ENCODE measurements at regions not wholly inside any gene's neighbourhood (a gene's known extent, or its start where the extent isn't known, plus 50 kb on each side); places are given as distances from the start of the nearest gene placed in this dataset.
"Not testable (repeated sequence)": the region's sequence is repeated elsewhere in the genome, so short reads cannot be mapped to it uniquely, and the experiment has no call there.

DNA sequence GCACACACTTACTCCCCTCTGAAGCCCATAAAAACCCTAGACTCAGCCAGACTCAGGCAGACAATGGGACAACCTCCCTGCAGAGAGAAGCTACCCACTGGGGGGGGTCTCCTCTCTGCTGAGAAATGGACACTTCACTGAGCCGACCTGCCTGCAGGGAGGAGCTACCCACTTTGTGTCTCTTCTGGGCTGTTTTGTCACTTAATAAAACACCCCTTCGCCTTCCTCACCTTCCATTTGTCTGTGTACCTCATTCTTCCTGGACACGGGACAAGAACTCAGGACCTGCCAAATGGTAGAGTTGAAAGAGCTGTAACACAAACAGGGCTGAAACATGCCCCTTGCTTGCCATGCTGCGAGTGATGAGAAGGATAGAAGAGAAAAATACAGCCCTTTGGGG lies 151.7 kb upstream of the HDDC2 start:
- TF ChIP-seq EZH2phosphoT487 (IDR thresholded peaks at IDR 0.05; ENCODE audit: borderline replicate concordance), result no peak
- TF ChIP-seq, protein P1, sequence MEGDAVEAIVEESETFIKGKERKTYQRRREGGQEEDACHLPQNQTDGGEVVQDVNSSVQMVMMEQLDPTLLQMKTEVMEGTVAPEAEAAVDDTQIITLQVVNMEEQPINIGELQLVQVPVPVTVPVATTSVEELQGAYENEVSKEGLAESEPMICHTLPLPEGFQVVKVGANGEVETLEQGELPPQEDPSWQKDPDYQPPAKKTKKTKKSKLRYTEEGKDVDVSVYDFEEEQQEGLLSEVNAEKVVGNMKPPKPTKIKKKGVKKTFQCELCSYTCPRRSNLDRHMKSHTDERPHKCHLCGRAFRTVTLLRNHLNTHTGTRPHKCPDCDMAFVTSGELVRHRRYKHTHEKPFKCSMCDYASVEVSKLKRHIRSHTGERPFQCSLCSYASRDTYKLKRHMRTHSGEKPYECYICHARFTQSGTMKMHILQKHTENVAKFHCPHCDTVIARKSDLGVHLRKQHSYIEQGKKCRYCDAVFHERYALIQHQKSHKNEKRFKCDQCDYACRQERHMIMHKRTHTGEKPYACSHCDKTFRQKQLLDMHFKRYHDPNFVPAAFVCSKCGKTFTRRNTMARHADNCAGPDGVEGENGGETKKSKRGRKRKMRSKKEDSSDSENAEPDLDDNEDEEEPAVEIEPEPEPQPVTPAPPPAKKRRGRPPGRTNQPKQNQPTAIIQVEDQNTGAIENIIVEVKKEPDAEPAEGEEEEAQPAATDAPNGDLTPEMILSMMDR (conservative IDR thresholded peaks at IDR 0.05; ENCODE audit: low read length), result no peak
- no peak overlapping the region for H3K9ac ChIP-seq (ENCODE audit: low read depth, low read length, poor library complexity, severe bottlenecking)
- peaks cover 19% of the 10 kb centered on the region; the same call in 1 of the 2 replicates for H3K9me3 ChIP-seq (ENCODE audit: insufficient read depth, low read depth, low read length)
- no peaks in the 10 kb centered on the region for H3K79me2 ChIP-seq (ENCODE audit: insufficient read depth, low read length)
- no peak overlapping the region for H3K4me2 ChIP-seq (ENCODE audit: low read depth, low read length, poor library complexity, severe bottlenecking)
- H3K9me2 ChIP-seq (replicated peaks; ENCODE audit: low read depth, low read length), result no peaks in the 10 kb centered on the region
- H3K4me1 ChIP-seq (ENCODE audit: insufficient read depth, low read length, poor library complexity, severe bottlenecking), result peaks cover 9% of the 10 kb centered on the region
- no peaks in the 10 kb centered on the region for H3K36me3 ChIP-seq (ENCODE audit: insufficient read depth, low read length)
- H3F3A ChIP-seq (ENCODE audit: low read depth), result no peaks in the 10 kb centered on the region
- H3K27me3 ChIP-seq (ENCODE audit: insufficient read depth, low read length, poor library complexity, severe bottlenecking), result no peaks in the 10 kb centered on the region
- H2AFZ ChIP-seq (ENCODE audit: low read length), result no peak overlapping the region
- H3K4me3 ChIP-seq (ENCODE audit: low read length, poor library complexity, severe bottlenecking), result no peak overlapping the region
- H4K20me1 ChIP-seq (ENCODE audit: insufficient read depth, low read length, poor library complexity, severe bottlenecking), result no peaks in the 10 kb centered on the region

DNA sequence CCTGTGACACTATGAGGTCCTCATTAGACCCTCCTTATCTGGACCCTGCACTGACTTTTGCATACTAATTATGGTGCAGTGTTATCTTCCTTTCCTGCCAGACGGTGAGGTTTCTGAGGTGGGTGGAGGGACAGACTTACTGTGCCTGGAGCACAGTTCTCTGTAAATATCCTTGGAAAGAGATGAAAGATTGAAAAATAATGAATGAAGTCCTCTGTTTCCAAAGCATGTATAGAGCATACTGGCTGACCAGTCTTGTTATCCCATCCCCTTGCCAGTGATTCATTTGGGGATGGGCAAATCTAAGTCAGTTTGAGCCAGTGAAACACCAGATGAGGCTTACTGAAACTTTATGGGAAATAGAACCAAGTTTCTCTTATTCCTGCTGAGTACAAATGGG lies 152.6 kb upstream of the HDDC2 start:
- no peak overlapping the region for H3K4me2 ChIP-seq (ENCODE audit: low read depth, low read length, poor library complexity, severe bottlenecking)
- no peaks in the 10 kb centered on the region for H3K9me2 ChIP-seq (replicated peaks; ENCODE audit: low read depth, low read length)
- no peak overlapping the region for H3K4me3 ChIP-seq (ENCODE audit: low read length, poor library complexity, severe bottlenecking)
- no peaks in the 10 kb centered on the region for H4K20me1 ChIP-seq (ENCODE audit: insufficient read depth, low read length, poor library complexity, severe bottlenecking)
- no peaks in the 10 kb centered on the region for H3F3A ChIP-seq (ENCODE audit: low read depth)
- H3K79me2 ChIP-seq (ENCODE audit: insufficient read depth, low read length), result no peaks in the 10 kb centered on the region
- no peaks in the 10 kb centered on the region for H3K36me3 ChIP-seq (ENCODE audit: insufficient read depth, low read length)
- no peaks in the 10 kb centered on the region for H3K27me3 ChIP-seq (ENCODE audit: insufficient read depth, low read length, poor library complexity, severe bottlenecking)
- peaks cover 9% of the 10 kb centered on the region for H3K4me1 ChIP-seq (ENCODE audit: insufficient read depth, low read length, poor library complexity, severe bottlenecking)
- no peak overlapping the region for H3K9ac ChIP-seq (ENCODE audit: low read depth, low read length, poor library complexity, severe bottlenecking)
- H3K9me3 ChIP-seq (ENCODE audit: insufficient read depth, low read depth, low read length), result peaks cover 19% of the 10 kb centered on the region; the same call in 1 of the 2 replicates
- TF ChIP-seq, protein P1 (conservative IDR thresholded peaks at IDR 0.05; ENCODE audit: low read length), result no peak
- TF ChIP-seq EZH2phosphoT487 (IDR thresholded peaks at IDR 0.05; ENCODE audit: borderline replicate concordance), result no peak
- no peak overlapping the region for H2AFZ ChIP-seq (ENCODE audit: low read length)

DNA sequence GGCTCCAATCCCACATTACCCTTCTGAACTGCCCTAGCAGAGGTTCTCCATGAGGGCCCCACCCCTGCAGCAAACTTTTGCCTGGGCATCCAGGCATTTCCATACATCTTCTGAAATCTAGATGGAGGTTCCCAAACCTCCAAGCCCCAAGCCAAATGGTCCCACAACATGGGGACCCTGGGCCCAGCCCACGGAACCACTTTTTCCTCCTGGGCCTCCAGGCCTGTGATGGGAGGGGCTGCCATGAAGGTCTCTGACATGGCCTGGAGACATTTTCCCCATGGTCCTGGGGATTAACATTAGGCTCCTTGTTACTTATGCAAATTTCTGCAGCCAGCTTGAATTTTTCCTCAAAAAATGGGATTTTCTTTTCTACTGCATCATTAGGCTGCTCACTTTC lies 156.7 kb upstream of the HDDC2 start:
- not testable (repeated sequence) for H3K9ac ChIP-seq (ENCODE audit: low read depth, low read length, poor library complexity, severe bottlenecking); H2AFZ ChIP-seq (ENCODE audit: low read length); H4K20me1 ChIP-seq (ENCODE audit: insufficient read depth, low read length, poor library complexity, severe bottlenecking); H3K36me3 ChIP-seq (ENCODE audit: insufficient read depth, low read length); H3K9me2 ChIP-seq (replicated peaks; ENCODE audit: low read depth, low read length); H3K9me3 ChIP-seq (ENCODE audit: insufficient read depth, low read depth, low read length); H3K4me2 ChIP-seq (ENCODE audit: low read depth, low read length, poor library complexity, severe bottlenecking); H3K27me3 ChIP-seq (ENCODE audit: insufficient read depth, low read length, poor library complexity, severe bottlenecking); H3F3A ChIP-seq (ENCODE audit: low read depth); H3K4me3 ChIP-seq (ENCODE audit: low read length, poor library complexity, severe bottlenecking); H3K4me1 ChIP-seq (ENCODE audit: insufficient read depth, low read length, poor library complexity, severe bottlenecking); H3K79me2 ChIP-seq (ENCODE audit: insufficient read depth, low read length)

DNA sequence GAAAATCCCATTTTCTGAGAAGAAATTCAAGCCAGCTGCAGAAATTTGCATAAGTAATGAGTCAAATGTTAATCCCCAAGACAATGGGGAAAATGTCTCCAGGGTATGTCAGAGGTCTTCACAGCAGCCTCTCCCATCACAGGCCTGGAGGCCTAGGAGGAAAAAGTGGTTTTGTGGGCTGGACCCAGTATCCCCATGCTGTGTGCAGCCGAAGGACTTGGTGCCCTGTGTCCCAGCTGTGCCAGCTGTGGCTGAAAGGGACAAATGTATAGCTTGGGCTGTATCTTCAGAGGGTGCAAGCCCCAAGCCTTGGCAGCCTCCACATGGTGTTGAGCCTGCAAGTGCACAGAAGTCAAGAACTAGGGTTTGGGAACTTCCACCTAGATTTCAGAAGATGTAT lies 163.6 kb upstream of the HDDC2 start:
- H3K4me2 ChIP-seq (ENCODE audit: low read depth, low read length, poor library complexity, severe bottlenecking); H4K20me1 ChIP-seq (ENCODE audit: insufficient read depth, low read length, poor library complexity, severe bottlenecking); H3K79me2 ChIP-seq (ENCODE audit: insufficient read depth, low read length); H3F3A ChIP-seq (ENCODE audit: low read depth); H3K9me2 ChIP-seq (replicated peaks; ENCODE audit: low read depth, low read length); H3K36me3 ChIP-seq (ENCODE audit: insufficient read depth, low read length); H3K4me3 ChIP-seq (ENCODE audit: low read length, poor library complexity, severe bottlenecking); H3K9me3 ChIP-seq (ENCODE audit: insufficient read depth, low read depth, low read length); H3K9ac ChIP-seq (ENCODE audit: low read depth, low read length, poor library complexity, severe bottlenecking); H2AFZ ChIP-seq (ENCODE audit: low read length); H3K4me1 ChIP-seq (ENCODE audit: insufficient read depth, low read length, poor library complexity, severe bottlenecking); H3K27me3 ChIP-seq (ENCODE audit: insufficient read depth, low read length, poor library complexity, severe bottlenecking): not testable (repeated sequence)

All from Loucy (cell line).